RPMI8226 (cell line): ENCODE measurements at regions not wholly inside any gene's neighbourhood (a gene's known extent, or its start where the extent isn't known, plus 50 kb on each side); places are given as distances from the start of the nearest gene placed in this dataset.
"Not testable (repeated sequence)": the region's sequence is repeated elsewhere in the genome, so short reads cannot be mapped to it uniquely, and the experiment has no call there.

Experiments
- DNase-seq: peaks from one replicate; pipeline ENCODE4 v3.0.0-alpha.2; 2015

GRCh38 chr5:86565197-86565789, 52.4 kb upstream of the COX7C start:
- DNase-seq = no peak

GRCh38 chr5:86566030-86566429, 51.7 kb upstream of the COX7C start:
- not testable (repeated sequence) for DNase-seq
